GM21515 (cell line): ENCODE measurements at regions not wholly inside any gene's neighbourhood (a gene's known extent, or its start where the extent isn't known, plus 50 kb on each side); places are given as distances from the start of the nearest gene placed in this dataset.

ENCODE experiments used
- ATAC-seq: cut with Tn5 transposase; IDR thresholded peaks from one replicate; pipeline ENCODE4 v1.9.1; 2021; ENCODE audit not compliant: unreplicated experiment

GRCh38 chr16:48904333-48904732 lies 294.4 kb upstream of the N4BP1 start:
- ATAC-seq, result no peak

- ATAC-seq, result no peak
Observed at GRCh38 chr16:48903039-48903438, 293.1 kb upstream of the N4BP1 start.

- no peak for ATAC-seq
Observed at GRCh38 chr16:48901712-48902374, 291.9 kb upstream of the N4BP1 start.

- ATAC-seq, result no peak
Observed at GRCh38 chr16:48899500-48899899, 289.5 kb upstream of the N4BP1 start.

GRCh38 chr16:48897698-48898205 lies 287.8 kb upstream of the N4BP1 start:
- ATAC-seq, result no peak

GRCh38 chr16:48895142-48895541 lies 285.2 kb upstream of the N4BP1 start:
- no peak for ATAC-seq

- no peak for ATAC-seq
Observed at GRCh38 chr16:48892893-48893292, 282.9 kb upstream of the N4BP1 start.

GRCh38 chr16:48887646-48888210 lies 277.7 kb upstream of the N4BP1 start:
- no peak for ATAC-seq

- ATAC-seq, result no peak
Observed at GRCh38 chr16:48885471-48885870, 275.5 kb upstream of the N4BP1 start.

GRCh38 chr16:48881272-48881671 lies 271.3 kb upstream of the N4BP1 start:
- ATAC-seq, result no peak

GRCh38 chr16:48879223-48880122 lies 269.5 kb upstream of the N4BP1 start:
- ATAC-seq, result no peak

GRCh38 chr16:48877946-48878345 lies 268.0 kb upstream of the N4BP1 start:
- ATAC-seq, result no peak

GRCh38 chr16:48870141-48870540 lies 260.2 kb upstream of the N4BP1 start:
- ATAC-seq, result no peak

GRCh38 chr16:48865520-48865919 lies 255.5 kb upstream of the N4BP1 start:
- ATAC-seq, result no peak

- ATAC-seq, result no peak
Observed at GRCh38 chr16:48864055-48864454, 254.1 kb upstream of the N4BP1 start.

- ATAC-seq, result no peak
Observed at GRCh38 chr16:48862087-48862532, 252.1 kb upstream of the N4BP1 start.

GRCh38 chr16:48860341-48860740 lies 250.4 kb upstream of the N4BP1 start:
- no peak for ATAC-seq

GRCh38 chr16:48852951-48853350 lies 243.0 kb upstream of the N4BP1 start:
- ATAC-seq, result no peak

- no peak for ATAC-seq
Observed at GRCh38 chr16:48852458-48852857, 242.5 kb upstream of the N4BP1 start.

- no peak for ATAC-seq
Observed at GRCh38 chr16:48850097-48850770, 240.3 kb upstream of the N4BP1 start.

- ATAC-seq, result no peak
Observed at GRCh38 chr16:48846277-48846676, 236.3 kb upstream of the N4BP1 start.
